NOMO-1 treated with DMSO at 0.1 percent for 48 hours (cell line): ENCODE measurements at regions not wholly inside any gene's neighbourhood (a gene's known extent, or its start where the extent isn't known, plus 50 kb on each side); places are given as distances from the start of the nearest gene placed in this dataset.

Experiments used
- DNase-seq: peaks from one replicate; lab custom pipeline; 2025; ENCODE audit not compliant: unreplicated experiment; lab: John Stamatoyannopoulos, UW

- DNase-seq: no peak
Measured at GRCh38 chr6:62672989-62673388, 387.0 kb upstream of the KHDRBS2 start.

- no peak for DNase-seq
Measured at GRCh38 chr6:62670490-62671223, 384.6 kb upstream of the KHDRBS2 start.

GRCh38 chr6:62669831-62670230 is 383.8 kb upstream of the KHDRBS2 start:
- no peak for DNase-seq

GRCh38 chr6:62652692-62653328 is 366.8 kb upstream of the KHDRBS2 start:
- DNase-seq: no peak

- no peak for DNase-seq
Measured at GRCh38 chr6:62645274-62645673, 359.2 kb upstream of the KHDRBS2 start.

GRCh38 chr6:62640749-62641148 is 354.7 kb upstream of the KHDRBS2 start:
- no peak for DNase-seq

GRCh38 chr6:62626661-62627060 is 340.6 kb upstream of the KHDRBS2 start:
- no peak for DNase-seq

- DNase-seq: no peak
Measured at GRCh38 chr6:62623846-62624532, 338.0 kb upstream of the KHDRBS2 start.

- DNase-seq: no peak
Measured at GRCh38 chr6:62615366-62616015, 329.5 kb upstream of the KHDRBS2 start.

- DNase-seq: no peak
Measured at GRCh38 chr6:62614442-62614841, 328.4 kb upstream of the KHDRBS2 start.

- no peak for DNase-seq
Measured at GRCh38 chr6:62613928-62614327, 327.9 kb upstream of the KHDRBS2 start.

- no peak for DNase-seq
Measured at GRCh38 chr6:62612471-62612870, 326.4 kb upstream of the KHDRBS2 start.

GRCh38 chr6:62570372-62570771 is 284.3 kb upstream of the KHDRBS2 start:
- DNase-seq: no peak

GRCh38 chr6:62541502-62541901 is 255.5 kb upstream of the KHDRBS2 start:
- no peak for DNase-seq

- no peak for DNase-seq
Measured at GRCh38 chr6:62530985-62531384, 245.0 kb upstream of the KHDRBS2 start.

- DNase-seq: peak; percentile 4
Measured at GRCh38 chr6:62528894-62529526, 243.0 kb upstream of the KHDRBS2 start.

GRCh38 chr6:62523630-62524029 is 237.6 kb upstream of the KHDRBS2 start:
- DNase-seq: no peak

GRCh38 chr6:62519574-62519973 is 233.5 kb upstream of the KHDRBS2 start:
- DNase-seq: no peak

- DNase-seq: no peak
Measured at GRCh38 chr6:62516291-62517141, 230.5 kb upstream of the KHDRBS2 start.

- DNase-seq: no peak
Measured at GRCh38 chr6:62492192-62492822, 206.3 kb upstream of the KHDRBS2 start.
